ENCODE measurements at regions not wholly inside any gene's neighbourhood (a gene's known extent, or its start where the extent isn't known, plus 50 kb on each side); places are given as distances from the start of the nearest gene placed in this dataset.

DNA sequence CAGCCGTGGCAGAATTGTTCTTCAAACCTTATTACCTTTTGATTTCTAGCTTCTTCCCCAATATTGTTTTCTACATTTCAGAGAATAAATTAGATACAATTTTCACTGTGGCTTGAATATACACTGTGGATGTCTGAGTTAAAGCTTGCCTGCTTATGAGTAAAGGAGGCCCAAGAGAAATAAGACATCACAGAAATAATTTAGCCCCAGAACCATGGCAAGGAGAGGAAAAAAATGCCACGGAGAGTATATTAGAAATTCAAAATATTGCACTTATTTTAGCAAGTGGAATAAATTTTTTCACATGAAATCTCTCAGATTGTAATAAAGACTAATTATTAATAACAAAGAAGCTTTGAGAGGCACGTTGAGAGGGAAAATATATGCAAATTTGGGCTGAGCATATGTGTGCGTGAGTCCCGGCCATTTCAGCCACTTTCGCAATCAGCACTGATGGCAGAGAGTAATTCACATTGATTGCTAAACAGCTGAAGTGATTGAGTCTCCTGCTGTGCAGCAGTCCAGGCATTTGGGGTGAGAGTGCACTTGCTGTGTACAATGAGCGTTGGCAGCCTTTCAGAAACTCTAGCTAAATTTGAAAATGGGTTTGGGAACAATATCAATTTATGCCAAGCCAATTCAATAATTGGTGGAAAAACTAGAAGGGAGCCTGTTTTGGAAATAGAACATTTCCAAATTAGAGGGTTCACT is 596.0 kb downstream of the EPM2A start:
- intact Hi-C loops (cut with DNase I), result no loop called here
- TF ChIP-seq, protein P1, sequence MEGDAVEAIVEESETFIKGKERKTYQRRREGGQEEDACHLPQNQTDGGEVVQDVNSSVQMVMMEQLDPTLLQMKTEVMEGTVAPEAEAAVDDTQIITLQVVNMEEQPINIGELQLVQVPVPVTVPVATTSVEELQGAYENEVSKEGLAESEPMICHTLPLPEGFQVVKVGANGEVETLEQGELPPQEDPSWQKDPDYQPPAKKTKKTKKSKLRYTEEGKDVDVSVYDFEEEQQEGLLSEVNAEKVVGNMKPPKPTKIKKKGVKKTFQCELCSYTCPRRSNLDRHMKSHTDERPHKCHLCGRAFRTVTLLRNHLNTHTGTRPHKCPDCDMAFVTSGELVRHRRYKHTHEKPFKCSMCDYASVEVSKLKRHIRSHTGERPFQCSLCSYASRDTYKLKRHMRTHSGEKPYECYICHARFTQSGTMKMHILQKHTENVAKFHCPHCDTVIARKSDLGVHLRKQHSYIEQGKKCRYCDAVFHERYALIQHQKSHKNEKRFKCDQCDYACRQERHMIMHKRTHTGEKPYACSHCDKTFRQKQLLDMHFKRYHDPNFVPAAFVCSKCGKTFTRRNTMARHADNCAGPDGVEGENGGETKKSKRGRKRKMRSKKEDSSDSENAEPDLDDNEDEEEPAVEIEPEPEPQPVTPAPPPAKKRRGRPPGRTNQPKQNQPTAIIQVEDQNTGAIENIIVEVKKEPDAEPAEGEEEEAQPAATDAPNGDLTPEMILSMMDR (IDR thresholded peaks at IDR 0.05), result no peak
- DNase-seq (ENCODE audit: low spot score in 2 of 2), result no peak

DNA sequence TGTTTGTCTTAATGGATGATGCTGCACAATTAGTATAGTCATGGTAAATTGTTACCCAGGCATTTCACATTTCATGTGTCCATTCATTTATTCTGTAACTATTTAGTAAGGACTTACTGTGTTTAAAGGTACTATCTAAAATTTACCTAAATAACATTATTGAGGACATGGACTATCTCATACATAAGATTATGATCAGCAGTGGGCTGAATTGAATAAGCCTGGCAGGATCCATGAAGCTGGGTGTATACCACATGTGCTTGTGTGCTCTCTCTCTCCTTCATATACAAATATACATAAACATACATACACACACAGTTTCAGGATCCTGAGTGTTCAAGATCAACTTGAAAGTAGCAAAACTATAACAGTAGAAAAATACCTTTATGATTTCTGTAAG is 595.4 kb downstream of the EPM2A start:
- TF ChIP-seq, protein P1 (IDR thresholded peaks at IDR 0.05), result no peak
- Histone ChIP-seq H3K4me3 (no peak overlapping the region), H3K27ac (no peak overlapping the region), H3K4me1 (no peaks in the 10 kb centered on the region), H3K36me3 (no peaks in the 10 kb centered on the region), H3K9me3 (no peaks in the 10 kb centered on the region), H3K27me3 (no peaks in the 10 kb centered on the region)
- intact Hi-C loops (cut with DNase I), result no loop called here
- DNase-seq (ENCODE audit: low spot score in 2 of 2), result no peak

More for the DNA sequence above, 596.0 kb downstream of the EPM2A start:
- Histone ChIP-seq H3K4me1 (no peaks in the 10 kb centered on the region), H3K36me3 (no peaks in the 10 kb centered on the region), H3K9me3 (no peaks in the 10 kb centered on the region), H3K27me3 (no peaks in the 10 kb centered on the region), H3K4me3 (no peak overlapping the region), H3K27ac (no peak overlapping the region)

DNA sequence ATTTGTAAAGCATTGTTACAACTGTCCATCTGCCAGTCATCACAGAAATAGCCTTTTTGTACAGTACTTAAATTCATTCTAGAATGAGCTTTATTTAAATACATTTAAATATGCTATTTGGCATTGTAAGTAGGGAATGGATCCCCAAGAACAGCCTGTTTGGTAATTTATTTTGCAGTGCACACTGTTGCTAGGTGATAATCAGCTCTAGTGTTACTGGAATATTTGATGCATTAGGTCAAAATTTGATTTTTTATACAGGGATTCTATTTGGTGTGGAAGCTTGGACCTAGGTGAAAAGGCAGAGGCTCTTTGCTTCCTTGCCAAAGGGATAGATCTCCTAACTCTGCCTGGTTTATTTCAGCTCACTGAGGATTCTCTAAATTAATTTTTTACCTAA is 593.7 kb downstream of the EPM2A start:
- H3K4me1 ChIP-seq, result no peaks in the 10 kb centered on the region
- no peak overlapping the region for H3K4me3 ChIP-seq
- H3K36me3 ChIP-seq, result no peaks in the 10 kb centered on the region
- H3K27me3 ChIP-seq, result no peaks in the 10 kb centered on the region
- H3K9me3 ChIP-seq, result no peaks in the 10 kb centered on the region
- H3K27ac ChIP-seq, result no peak overlapping the region
- TF ChIP-seq, protein P1 (IDR thresholded peaks at IDR 0.05), result no peak
- intact Hi-C loops (cut with DNase I), result no loop called here
- DNase-seq (ENCODE audit: low spot score in 2 of 2), result no peak

DNA sequence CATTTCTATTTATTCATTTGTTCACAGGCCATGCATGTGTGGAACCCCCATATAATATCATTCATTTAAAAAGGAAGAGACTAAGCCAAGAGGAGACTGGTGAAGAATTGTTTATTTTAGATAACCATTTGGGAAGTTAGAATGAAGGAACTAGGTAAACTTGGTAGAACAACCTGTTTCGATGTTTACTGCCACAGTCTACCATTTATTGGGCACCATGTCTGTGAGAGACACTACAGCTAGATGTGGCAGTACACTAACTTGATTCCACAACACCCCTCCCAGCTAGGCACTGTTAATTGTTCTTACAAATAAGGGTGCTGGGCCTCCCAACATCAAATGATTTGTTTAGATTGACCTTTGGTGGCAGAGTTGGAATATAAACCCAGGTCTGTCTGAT is 592.4 kb downstream of the EPM2A start:
- H3K36me3 ChIP-seq, result no peaks in the 10 kb centered on the region
- TF ChIP-seq, protein P1 (IDR thresholded peaks at IDR 0.05), result no peak
- intact Hi-C loops (cut with DNase I), result no loop called here
- H3K27ac ChIP-seq, result no peak overlapping the region
- no peak overlapping the region for H3K4me3 ChIP-seq
- no peaks in the 10 kb centered on the region for H3K27me3 ChIP-seq
- H3K4me1 ChIP-seq, result no peaks in the 10 kb centered on the region
- no peak for DNase-seq (ENCODE audit: low spot score in 2 of 2)
- no peaks in the 10 kb centered on the region for H3K9me3 ChIP-seq

DNA sequence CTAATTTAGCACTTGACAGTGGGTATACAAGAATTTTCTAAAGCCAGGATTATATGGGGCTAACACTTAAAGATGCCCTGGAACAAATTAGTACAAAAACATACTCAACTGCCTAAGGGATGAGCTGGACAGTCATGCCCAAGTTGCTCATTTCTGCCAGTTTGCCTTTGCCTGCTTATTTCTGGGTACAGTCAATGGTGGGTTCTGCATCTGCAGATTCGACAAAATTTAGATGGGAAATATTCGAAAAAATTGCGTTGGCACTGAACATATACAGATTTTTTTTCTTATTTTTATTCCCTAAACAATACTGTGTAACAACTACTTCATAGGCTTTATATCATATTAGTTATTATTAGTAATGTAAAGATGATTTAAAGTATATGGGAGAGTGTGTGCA is 591.9 kb downstream of the EPM2A start:
- Histone ChIP-seq H3K27ac (no peak overlapping the region), H3K4me1 (no peaks in the 10 kb centered on the region), H3K4me3 (no peak overlapping the region), H3K9me3 (no peaks in the 10 kb centered on the region), H3K36me3 (no peaks in the 10 kb centered on the region), H3K27me3 (no peaks in the 10 kb centered on the region)
- TF ChIP-seq, protein P1 (IDR thresholded peaks at IDR 0.05), result no peak
- no peak for DNase-seq (ENCODE audit: low spot score in 2 of 2)
- intact Hi-C loops (cut with DNase I), result no loop called here

DNA sequence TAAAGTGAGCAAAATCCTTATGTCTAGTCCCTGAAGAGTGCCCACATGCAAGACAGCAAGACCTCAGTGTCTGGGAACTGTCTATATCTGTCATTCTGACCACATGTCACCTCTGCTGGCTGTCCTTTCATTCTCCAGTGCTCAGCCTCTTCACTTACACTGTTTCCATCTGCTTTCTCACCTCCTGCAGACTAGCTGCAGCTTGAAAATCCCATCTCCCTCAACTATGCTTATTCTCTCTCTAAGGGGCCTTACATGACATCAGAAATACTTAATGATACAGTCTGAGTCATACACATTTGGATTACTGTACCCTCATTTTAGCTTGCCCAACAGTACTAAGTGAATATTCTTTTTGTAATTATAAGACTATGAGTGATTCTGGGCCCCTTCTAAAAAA is 587.8 kb downstream of the EPM2A start:
- H3K27me3 ChIP-seq, result no peaks in the 10 kb centered on the region
- no peak overlapping the region for H3K4me3 ChIP-seq
- intact Hi-C loops (cut with DNase I), result no loop called here
- H3K4me1 ChIP-seq, result no peaks in the 10 kb centered on the region
- no peaks in the 10 kb centered on the region for H3K9me3 ChIP-seq
- no peaks in the 10 kb centered on the region for H3K36me3 ChIP-seq
- no peak overlapping the region for H3K27ac ChIP-seq
- no peak for DNase-seq (ENCODE audit: low spot score in 2 of 2)
- TF ChIP-seq, protein P1 (IDR thresholded peaks at IDR 0.05), result no peak

All from ascending aorta (tissue), 2 donors.